Loucy (cell line): ENCODE measurements at regions not wholly inside any gene's neighbourhood (a gene's known extent, or its start where the extent isn't known, plus 50 kb on each side); places are given as distances from the start of the nearest gene placed in this dataset.

Experiments
- CTCF ChIP-seq: fragments of 200-600 bp; sonication (generic); conservative IDR thresholded peaks from 2 replicates; pipeline ENCODE4 v1.5.1; 2014; ENCODE audit warnings: mild to moderate bottlenecking, antibody characterized with exemption, low read length
- EZH2phosphoT487 ChIP-seq: fragments of 200-600 bp; IDR thresholded peaks from 2 replicates; pipeline ENCODE4 v1.6.1; 2018; ENCODE audit warnings: antibody characterized with exemption, mild to moderate bottlenecking, moderate library complexity, borderline replicate concordance

- TF ChIP-seq CTCF (no peak), EZH2phosphoT487 (no peak)
Observed at GRCh38 chr1:5484451-5485165, 507.6 kb downstream of the NPHP4 start.
